Body of pancreas (tissue), 4 donors: ENCODE measurements at regions not wholly inside any gene's neighbourhood (a gene's known extent, or its start where the extent isn't known, plus 50 kb on each side); places are given as distances from the start of the nearest gene placed in this dataset.

ENCODE experiments used
- ATAC-seq: fragments of 150-250 bp; one replicate; pipeline ENCODE4 v1.9.1; 2016
- DNase-seq, 4 donors: peaks; one replicate each; pipeline ENCODE4 v3.0.0-alpha.2; 2019
- H3K27ac ChIP-seq, 4 donors: fragments of 200-600 bp; sonication (generic); 1 replicate in 3 of 4; 2 replicates in 1 of 4; pipeline versions ENCODE4 v1.5.1 to v1.6.1; 2016 to 2019; ENCODE audit warnings: mild to moderate bottlenecking in 1 of 4, mixed read lengths in 1 of 4, moderate library complexity in 1 of 4
- H3K27me3 ChIP-seq, 2 donors: fragments of 200-600 bp; sonication (generic); one replicate each; pipeline ENCODE4 v1.6.0; 2016; ENCODE audit warnings: mild to moderate bottlenecking in 1 of 2
- H3K36me3 ChIP-seq, 2 donors: fragments of 200-600 bp; sonication (generic); replicated peaks in 1 of 2; 2 replicates each; pipeline ENCODE4 v1.5.1; 2016; ENCODE audit warnings: low read depth in 2 of 2; ENCODE audit not compliant: insufficient read depth in 1 of 2
- H3K4me1 ChIP-seq: fragments of 200-600 bp; sonication (generic); one replicate; pipeline ENCODE4 v1.6.0; 2016
- H3K4me3 ChIP-seq, 2 donors: fragments of 200-600 bp; sonication (generic); 1 replicate in 1 of 2; 2 replicates in 1 of 2; pipeline ENCODE4 v1.5.1; 2016 to 2019
- H3K9me3 ChIP-seq, 3 donors: fragments of 200-600 bp; sonication (generic); 1 replicate in 2 of 3; 2 replicates in 1 of 3; pipeline ENCODE4 v1.5.1; 2016
- CTCF ChIP-seq, 7 experiments: fragments of 450-650 bp in 4 of 7; fragments of 200-600 bp in 3 of 7; sonication (generic) in 3 of 7; IDR thresholded peaks; one replicate each; pipeline ENCODE4 v1.5.1; 2016 to 2019; ENCODE audit warnings: antibody characterized with exemption in 7 of 7
- POLR2A ChIP-seq, 3 donors: fragments of 450-650 bp; IDR thresholded peaks; one replicate each; pipeline ENCODE4 v1.6.1; 2016; ENCODE audit warnings: antibody characterized with exemption in 3 of 3, mild to moderate bottlenecking in 2 of 3
- WGBS, 2 donors: methylation state at CpG; one replicate each; pipeline ENCODE4 v1.1.5; 2017; 5-methylcytosine and 5-hydroxymethylcytosine counted together
- intact Hi-C: fragments of 100-400 bp; cut with DNase I; formaldehyde crosslinking; loops from one replicate; pipeline ENCODE4 v1.15.1; 2023

DNA sequence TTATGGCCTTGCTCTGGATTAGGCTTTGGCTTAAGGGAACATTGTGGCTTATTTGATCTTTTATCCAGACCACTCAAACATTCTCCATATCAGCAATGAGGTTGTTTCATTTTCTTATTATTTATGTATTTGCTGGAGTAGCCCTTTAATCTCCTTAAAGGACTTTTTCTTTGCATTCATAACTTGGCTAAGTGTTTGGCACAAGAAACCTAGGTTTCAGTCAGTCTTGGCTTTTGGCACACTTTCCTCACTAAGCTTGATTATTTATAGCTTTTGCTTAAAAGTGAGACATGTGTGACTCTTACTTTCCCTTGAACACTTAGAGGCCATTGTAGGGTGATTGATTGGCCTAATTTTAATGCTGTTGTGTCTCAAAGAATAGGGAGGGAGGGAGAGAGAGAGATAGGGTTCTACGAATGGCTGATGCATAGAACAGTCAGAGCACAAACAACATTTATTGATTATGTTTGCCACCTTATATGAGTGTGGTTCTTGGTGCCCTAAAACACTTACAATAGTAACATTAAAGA is 2265.3 kb upstream of the C9orf72 start:
- intact Hi-C loops: no loop called here
- Histone ChIP-seq H3K9me3 (no peaks in the 10 kb centered on the region), H3K27ac (no peak overlapping the region), H3K4me3 (no peak overlapping the region), H3K4me1 (no peaks in the 10 kb centered on the region), H3K36me3 (no peaks in the 10 kb centered on the region), H3K27me3 (no peaks in the 10 kb centered on the region)
- ATAC-seq (no peak), DNase-seq (no peak)
- WGBS, 2 donors: 23 to 26% methylated on average over 1 of the region's 1 CpG
- TF ChIP-seq POLR2A (IDR thresholded peaks at IDR 0.05) (no peak), CTCF (IDR thresholded peaks at IDR 0.05) (no peak)

GRCh38 chr9:29844251-29844650 is 2271.0 kb upstream of the C9orf72 start:
- Histone ChIP-seq H3K36me3 (no peaks in the 10 kb centered on the region), H3K27me3 (no peaks in the 10 kb centered on the region), H3K4me3 (no peak overlapping the region), H3K9me3 (no peaks in the 10 kb centered on the region), H3K4me1 (no peaks in the 10 kb centered on the region), H3K27ac (no peak overlapping the region)
- ATAC-seq (no peak), DNase-seq (no peak)
- TF ChIP-seq CTCF (IDR thresholded peaks at IDR 0.05): no peak
- TF ChIP-seq POLR2A (IDR thresholded peaks at IDR 0.05): no peak
- intact Hi-C loops: no loop called here
- 67 to 74% methylated on average over 1 of the region's 1 CpG for WGBS, 2 donors

DNA sequence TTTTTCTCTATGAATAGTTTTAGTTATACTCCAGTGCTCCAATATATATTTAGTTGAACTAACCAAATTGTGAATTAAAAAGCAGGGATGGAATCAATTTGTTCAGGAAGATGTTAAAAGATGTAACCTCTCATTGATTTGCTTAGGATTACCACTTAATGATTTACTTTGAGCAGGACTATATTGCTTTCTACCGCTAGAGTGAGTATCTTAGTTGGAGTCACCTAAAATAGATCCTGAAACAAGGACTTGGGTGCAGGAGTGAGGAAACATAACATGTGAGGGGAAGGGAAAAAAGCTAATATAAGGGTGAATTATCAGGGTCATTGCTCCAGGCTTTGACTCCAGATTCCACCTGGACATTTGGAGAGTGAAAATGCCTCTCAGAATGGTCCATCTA is 2277.4 kb upstream of the C9orf72 start:
- Histone ChIP-seq H3K4me3 (no peak overlapping the region), H3K9me3 (no peaks in the 10 kb centered on the region), H3K36me3 (no peaks in the 10 kb centered on the region), H3K27ac (no peak overlapping the region), H3K4me1 (no peaks in the 10 kb centered on the region), H3K27me3 (no peaks in the 10 kb centered on the region)
- intact Hi-C loops: no loop called here
- TF ChIP-seq POLR2A (IDR thresholded peaks at IDR 0.05) (no peak), CTCF (IDR thresholded peaks at IDR 0.05) (no peak)
- DNase-seq (no peak), ATAC-seq (no peak)
- 0 to 11% methylated on average over 1 of the region's 1 CpG for WGBS, 2 donors

GRCh38 chr9:29861803-29862202 is 2288.5 kb upstream of the C9orf72 start:
- no peaks in the 10 kb centered on the region for H3K27me3 ChIP-seq
- WGBS, 2 donors: 47 to 59% methylated on average over 2 of the region's 2 CpGs
- TF ChIP-seq POLR2A (IDR thresholded peaks at IDR 0.05) (no peak), CTCF (IDR thresholded peaks at IDR 0.05) (no peak)
- H3K36me3 ChIP-seq: no peaks in the 10 kb centered on the region
- no peaks in the 10 kb centered on the region for H3K4me1 ChIP-seq
- no peak for DNase-seq
- H3K4me3 ChIP-seq: no peak overlapping the region
- H3K27ac ChIP-seq: no peak overlapping the region
- ATAC-seq: no peak
- intact Hi-C loops: no loop called here
- no peaks in the 10 kb centered on the region for H3K9me3 ChIP-seq

DNA sequence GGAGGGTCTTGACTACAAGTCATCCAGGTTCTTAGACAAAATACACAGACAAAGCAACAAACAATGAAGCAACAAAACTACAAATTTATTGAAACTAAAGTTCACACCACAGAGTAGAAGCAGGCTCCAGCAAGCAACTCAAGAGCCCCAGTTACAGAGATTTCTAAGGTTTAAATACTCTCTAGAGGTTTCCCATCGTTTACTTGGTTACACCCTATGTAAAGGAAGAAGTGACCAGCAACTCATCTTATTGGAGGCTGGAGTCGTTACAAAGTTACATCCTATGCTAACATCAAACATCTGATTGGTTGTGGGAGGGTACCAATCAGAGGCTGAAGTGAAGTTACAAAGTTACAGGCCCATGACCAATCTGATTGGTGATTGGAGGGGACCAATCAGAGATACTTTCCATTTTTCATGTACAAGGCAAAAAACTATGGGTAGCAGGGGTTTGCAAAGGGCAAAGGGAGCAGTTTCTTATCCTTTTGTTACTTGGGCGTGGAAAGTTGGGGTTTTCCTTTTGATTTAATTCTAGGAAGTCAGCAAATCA is 2292.6 kb upstream of the C9orf72 start:
- intact Hi-C loops: no loop called here
- no peak for TF ChIP-seq CTCF (IDR thresholded peaks at IDR 0.05)
- no peak for TF ChIP-seq POLR2A (IDR thresholded peaks at IDR 0.05)
- Histone ChIP-seq H3K27me3 (no peaks in the 10 kb centered on the region), H3K36me3 (no peaks in the 10 kb centered on the region), H3K9me3 (no peaks in the 10 kb centered on the region), H3K27ac (no peak overlapping the region), H3K4me1 (no peaks in the 10 kb centered on the region), H3K4me3 (no peak overlapping the region)
- WGBS, 2 donors: 46 to 69% methylated on average over 3 of the region's 3 CpGs
- DNase-seq (no peak), ATAC-seq (no peak)
